ENCODE measurements at regions not wholly inside any gene's neighbourhood (a gene's known extent, or its start where the extent isn't known, plus 50 kb on each side); places are given as distances from the start of the nearest gene placed in this dataset.

GRCh38 chr1:213623862-213624261, 363.9 kb upstream of the PROX1 start:
- TF ChIP-seq EZH2 (optimal IDR thresholded peaks at IDR 0.05; ENCODE audit: low read depth, low read length) = no peak
- no peak for TF ChIP-seq EZH2phosphoT487 (IDR thresholded peaks at IDR 0.05; ENCODE audit: low read length)
- TF ChIP-seq, protein P1, sequence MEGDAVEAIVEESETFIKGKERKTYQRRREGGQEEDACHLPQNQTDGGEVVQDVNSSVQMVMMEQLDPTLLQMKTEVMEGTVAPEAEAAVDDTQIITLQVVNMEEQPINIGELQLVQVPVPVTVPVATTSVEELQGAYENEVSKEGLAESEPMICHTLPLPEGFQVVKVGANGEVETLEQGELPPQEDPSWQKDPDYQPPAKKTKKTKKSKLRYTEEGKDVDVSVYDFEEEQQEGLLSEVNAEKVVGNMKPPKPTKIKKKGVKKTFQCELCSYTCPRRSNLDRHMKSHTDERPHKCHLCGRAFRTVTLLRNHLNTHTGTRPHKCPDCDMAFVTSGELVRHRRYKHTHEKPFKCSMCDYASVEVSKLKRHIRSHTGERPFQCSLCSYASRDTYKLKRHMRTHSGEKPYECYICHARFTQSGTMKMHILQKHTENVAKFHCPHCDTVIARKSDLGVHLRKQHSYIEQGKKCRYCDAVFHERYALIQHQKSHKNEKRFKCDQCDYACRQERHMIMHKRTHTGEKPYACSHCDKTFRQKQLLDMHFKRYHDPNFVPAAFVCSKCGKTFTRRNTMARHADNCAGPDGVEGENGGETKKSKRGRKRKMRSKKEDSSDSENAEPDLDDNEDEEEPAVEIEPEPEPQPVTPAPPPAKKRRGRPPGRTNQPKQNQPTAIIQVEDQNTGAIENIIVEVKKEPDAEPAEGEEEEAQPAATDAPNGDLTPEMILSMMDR (IDR thresholded peaks at IDR 0.05; ENCODE audit: low read length) = no peak

Measured in MM.1S (cell line).